Hepatocyte (in vitro differentiated cells): ENCODE measurements at regions not wholly inside any gene's neighbourhood (a gene's known extent, or its start where the extent isn't known, plus 50 kb on each side); places are given as distances from the start of the nearest gene placed in this dataset.

ENCODE experiments used
- CTCF ChIP-seq: fragments of 200-600 bp; sonication (generic); IDR thresholded peaks from 2 replicates; pipeline ENCODE4 v1.5.1; 2016; ENCODE audit warnings: antibody characterized with exemption, mild to moderate bottlenecking; ENCODE audit not compliant: poor library complexity
- EZH2 ChIP-seq: fragments of 200-600 bp; sonication (generic); IDR thresholded peaks from 2 replicates; pipeline ENCODE4 v1.6.1; 2016; ENCODE audit warnings: antibody characterized with exemption, mild to moderate bottlenecking, borderline replicate concordance
- EZH2phosphoT487 ChIP-seq: fragments of 200-600 bp; sonication (generic); IDR thresholded peaks from one replicate; pipeline ENCODE4 v1.6.1; 2018; ENCODE audit warnings: antibody characterized with exemption, mild to moderate bottlenecking, low read depth, moderate library complexity; ENCODE audit not compliant: unreplicated experiment, severe bottlenecking

DNA sequence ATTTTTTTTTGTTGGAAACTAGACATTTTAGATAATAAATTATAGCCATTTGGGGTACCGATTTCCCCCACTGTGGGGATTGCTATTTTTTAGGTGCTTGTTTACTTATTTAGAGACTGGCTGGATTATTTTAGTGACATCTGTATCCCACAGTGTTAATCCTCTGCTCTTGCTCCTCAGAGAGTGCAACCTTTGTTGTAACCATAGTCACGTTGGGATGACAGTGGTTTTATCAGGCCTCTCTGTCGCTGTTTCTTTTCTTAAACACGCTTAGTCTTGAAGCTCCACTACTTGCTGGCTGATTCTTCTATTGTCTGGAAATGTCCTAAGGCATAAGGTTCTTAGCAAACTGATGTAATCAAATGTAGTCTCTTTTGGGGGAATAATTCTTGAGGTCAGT, 451.6 kb upstream of the SEMA6D start:
- TF ChIP-seq CTCF (no peak), EZH2 (no peak), EZH2phosphoT487 (no peak)
